Caco-2 (cell line): ENCODE measurements at regions not wholly inside any gene's neighbourhood (a gene's known extent, or its start where the extent isn't known, plus 50 kb on each side); places are given as distances from the start of the nearest gene placed in this dataset.

Experiments used
- BruUV-seq: library from RNA; stranded (reverse); fragments of 400-500 nt; replicated peaks from 2 replicates; lab custom pipeline; 2021; lab: Mats Ljungman, UMichigan
- CTCF ChIA-PET: fragments of 300-600 bp; sonication (Branson Sonifier 250); formaldehyde crosslinking; loops from one replicate; lab custom pipeline; 2022; ENCODE audit warnings: antibody characterized with exemption; lab: Charles Lee
- POLR2A ChIA-PET: fragments of 300-600 bp; sonication (Branson Sonifier 250); formaldehyde crosslinking; loops from one replicate; lab custom pipeline; 2022; ENCODE audit warnings: antibody characterized with exemption; lab: Charles Lee
- DNase-seq, 2 experiments: peaks; one replicate each; pipeline versions ENCODE4 v3.0.0 to v3.0.0-alpha.2; 2020 to 2022
- H3K27me3 ChIP-seq: replicated peaks from 2 replicates; pipeline ENCODE4 v1.6.0; 2011; ENCODE audit warnings: low read length; ENCODE audit not compliant: control insufficient read depth, insufficient read depth
- H3K36me3 ChIP-seq: 2 replicates; pipeline ENCODE4 v1.5.1; 2011; ENCODE audit warnings: low read length; ENCODE audit not compliant: control insufficient read depth, insufficient read depth
- H3K4me1 ChIP-seq: fragments of 250-450 bp; sonication (Bioruptor Pico); 2 replicates; pipeline ENCODE4 v1.5.1; 2020; ENCODE audit warnings: mild to moderate bottlenecking
- H3K4me3 ChIP-seq: 2 replicates; pipeline ENCODE4 v1.5.1; 2011; ENCODE audit warnings: low read depth, mild to moderate bottlenecking, control low read depth, low read length
- H3K9me3 ChIP-seq: fragments of 250-450 bp; sonication (Bioruptor Pico); 2 replicates; pipeline ENCODE4 v1.5.1; 2020; ENCODE audit warnings: mild to moderate bottlenecking, moderate library complexity
- H3K27ac Mint-ChIP-seq: one replicate; pipeline ENCODE4 v1.8.0; 2022; ENCODE audit warnings: mixed read lengths; ENCODE audit not compliant: unreplicated experiment
- H3K27me3 Mint-ChIP-seq: one replicate; pipeline ENCODE4 v1.8.0; 2022; ENCODE audit warnings: mixed read lengths; ENCODE audit not compliant: insufficient read depth, unreplicated experiment
- H3K36me3 Mint-ChIP-seq: one replicate; pipeline ENCODE4 v1.8.0; 2022; ENCODE audit warnings: mild to moderate bottlenecking, mixed read lengths; ENCODE audit not compliant: insufficient read depth, unreplicated experiment
- H3K4me1 Mint-ChIP-seq: one replicate; pipeline ENCODE4 v1.8.0; 2022; ENCODE audit warnings: low read depth, mixed read lengths; ENCODE audit not compliant: unreplicated experiment
- H3K4me3 Mint-ChIP-seq: one replicate; pipeline ENCODE4 v1.8.0; 2022; ENCODE audit warnings: mild to moderate bottlenecking, moderate library complexity, mixed read lengths; ENCODE audit not compliant: unreplicated experiment
- H3K9me3 Mint-ChIP-seq: one replicate; pipeline ENCODE4 v1.8.0; 2022; ENCODE audit warnings: mixed read lengths; ENCODE audit not compliant: unreplicated experiment
- intact Hi-C: fragments of 100-400 bp; cut with micrococcal nuclease; formaldehyde crosslinking; loops from one replicate; pipeline ENCODE4 v1.10.0; 2022; ENCODE audit not compliant: unreplicated experiment
- TF ChIP-seq, protein P1 (sequence below), 2 experiments: fragments of 200-600 bp in 1 of 2; IDR thresholded peaks; 1 replicate in 1 of 2; 2 replicates in 1 of 2; pipeline versions ENCODE4 v1.5.1 to v1.8.0; 2011 to 2022; ENCODE audit warnings: antibody characterized with exemption in 1 of 2, control low read depth in 1 of 2, inconsistent platforms in 1 of 2, low read depth in 1 of 2, low read length in 1 of 2, mild to moderate bottlenecking in 1 of 2, moderate library complexity in 1 of 2; ENCODE audit not compliant: insufficient read depth in 1 of 2, severe bottlenecking in 1 of 2, unreplicated experiment in 1 of 2

DNA sequence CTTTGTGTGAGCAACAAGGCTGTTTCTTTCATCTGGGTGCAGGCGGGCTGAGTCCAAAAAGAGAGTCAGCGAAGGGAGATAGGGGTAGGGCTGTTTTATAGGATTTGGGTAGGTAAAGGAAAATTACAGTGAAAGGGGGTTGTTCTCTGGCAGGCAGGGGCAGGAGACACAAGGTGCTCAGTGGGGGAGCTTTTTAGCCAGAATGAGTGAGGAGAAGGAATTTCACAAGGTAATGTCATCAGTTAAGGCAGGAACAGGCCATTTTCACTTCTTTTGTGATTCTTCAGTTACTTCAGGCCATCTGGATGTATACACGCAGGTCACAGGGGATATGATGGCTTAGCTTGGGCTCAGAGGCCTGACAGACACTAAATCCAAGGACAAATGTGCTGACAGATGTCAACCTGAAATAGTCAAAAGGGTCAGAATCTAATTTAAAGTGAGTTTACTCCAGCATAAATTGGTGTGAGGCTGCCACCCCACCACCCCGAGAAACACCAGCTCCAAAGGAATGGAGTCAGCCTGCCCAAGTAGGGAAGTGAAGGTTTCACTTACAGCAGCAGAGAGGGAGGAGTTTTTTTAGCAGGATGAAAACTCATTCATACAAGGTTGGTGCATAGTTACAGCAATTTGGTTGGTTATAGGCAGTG lies 560.0 kb upstream of the CDH4 start:
- TF ChIP-seq, protein P1, sequence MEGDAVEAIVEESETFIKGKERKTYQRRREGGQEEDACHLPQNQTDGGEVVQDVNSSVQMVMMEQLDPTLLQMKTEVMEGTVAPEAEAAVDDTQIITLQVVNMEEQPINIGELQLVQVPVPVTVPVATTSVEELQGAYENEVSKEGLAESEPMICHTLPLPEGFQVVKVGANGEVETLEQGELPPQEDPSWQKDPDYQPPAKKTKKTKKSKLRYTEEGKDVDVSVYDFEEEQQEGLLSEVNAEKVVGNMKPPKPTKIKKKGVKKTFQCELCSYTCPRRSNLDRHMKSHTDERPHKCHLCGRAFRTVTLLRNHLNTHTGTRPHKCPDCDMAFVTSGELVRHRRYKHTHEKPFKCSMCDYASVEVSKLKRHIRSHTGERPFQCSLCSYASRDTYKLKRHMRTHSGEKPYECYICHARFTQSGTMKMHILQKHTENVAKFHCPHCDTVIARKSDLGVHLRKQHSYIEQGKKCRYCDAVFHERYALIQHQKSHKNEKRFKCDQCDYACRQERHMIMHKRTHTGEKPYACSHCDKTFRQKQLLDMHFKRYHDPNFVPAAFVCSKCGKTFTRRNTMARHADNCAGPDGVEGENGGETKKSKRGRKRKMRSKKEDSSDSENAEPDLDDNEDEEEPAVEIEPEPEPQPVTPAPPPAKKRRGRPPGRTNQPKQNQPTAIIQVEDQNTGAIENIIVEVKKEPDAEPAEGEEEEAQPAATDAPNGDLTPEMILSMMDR (IDR thresholded peaks at IDR 0.05; ENCODE audit: insufficient read depth in 1 of 2, low read depth in 1 of 2, low read length in 1 of 2, severe bottlenecking in 1 of 2, unreplicated experiment in 1 of 2) = no peak
- intact Hi-C loops = loop anchor here (1.0 kb wide), 1 partner anchor 45 kb away; no protein-coding TSS in a partner anchor
- H3K9me3 ChIP-seq = no peaks in the 10 kb centered on the region
- ChIA-PET POLR2A (no interaction called here), CTCF (no interaction called here)
- H3K27me3 ChIP-seq = no peaks in the 10 kb centered on the region; the same call in 1 of the 2 replicates
- Mint-ChIP-seq H3K4me3 (no peak overlapping the region), H3K9me3 (no peaks in the 10 kb centered on the region), H3K27ac (no peak overlapping the region), H3K27me3 (peaks cover 22% of the 10 kb centered on the region), H3K36me3 (no peaks in the 10 kb centered on the region), H3K4me1 (no peaks in the 10 kb centered on the region)
- H3K36me3 ChIP-seq = no peaks in the 10 kb centered on the region
- DNase-seq = no peak
- no TSS peak for BruUV-seq
- H3K4me3 ChIP-seq = no peak overlapping the region
- no peaks in the 10 kb centered on the region for H3K4me1 ChIP-seq

DNA sequence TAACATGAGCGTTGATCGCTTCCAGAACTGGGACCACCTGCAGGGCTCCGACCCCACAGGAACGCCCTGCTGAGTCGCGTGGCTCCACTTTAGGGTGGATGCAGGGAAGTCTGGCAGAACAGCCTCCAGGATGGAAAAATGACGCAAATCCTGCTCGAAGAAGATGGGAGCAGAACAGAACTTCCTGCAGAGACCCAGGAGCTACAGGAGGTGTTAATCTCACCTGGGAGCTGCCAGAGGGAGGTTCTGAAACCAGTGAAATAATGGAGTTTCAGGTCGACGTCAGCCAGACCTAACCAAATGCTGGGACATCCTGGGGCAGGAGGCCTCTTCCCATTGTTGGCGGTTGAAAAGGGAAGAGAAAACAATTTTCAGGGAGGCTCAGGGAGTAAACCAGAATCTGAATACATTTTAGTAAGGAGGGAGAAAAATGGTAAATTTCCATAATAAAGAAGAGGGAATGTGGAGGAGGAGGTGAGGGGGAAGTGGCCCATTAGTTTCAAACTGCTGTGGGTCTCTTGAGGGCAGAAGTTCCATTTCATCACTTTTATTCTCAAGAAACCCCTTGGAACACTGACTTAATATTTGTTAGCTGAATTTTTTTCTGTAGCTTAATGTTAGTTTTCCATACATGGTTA lies 558.4 kb upstream of the CDH4 start:
- no peak for DNase-seq
- Histone ChIP-seq H3K36me3 (no peaks in the 10 kb centered on the region), H3K9me3 (no peaks in the 10 kb centered on the region), H3K4me1 (no peaks in the 10 kb centered on the region), H3K4me3 (no peak overlapping the region), H3K27me3 (no peaks in the 10 kb centered on the region)
- no TSS peak for BruUV-seq
- TF ChIP-seq, protein P1 (IDR thresholded peaks at IDR 0.05; ENCODE audit: insufficient read depth in 1 of 2, low read depth in 1 of 2, low read length in 1 of 2, severe bottlenecking in 1 of 2, unreplicated experiment in 1 of 2) = no peak
- intact Hi-C loops = no loop called here
- Mint-ChIP-seq H3K4me1 (no peaks in the 10 kb centered on the region), H3K4me3 (no peak overlapping the region), H3K27me3 (peaks cover 17% of the 10 kb centered on the region), H3K9me3 (peaks cover 12% of the 10 kb centered on the region), H3K36me3 (no peaks in the 10 kb centered on the region), H3K27ac (no peak overlapping the region)
- ChIA-PET CTCF (no interaction called here), POLR2A (no interaction called here)

DNA sequence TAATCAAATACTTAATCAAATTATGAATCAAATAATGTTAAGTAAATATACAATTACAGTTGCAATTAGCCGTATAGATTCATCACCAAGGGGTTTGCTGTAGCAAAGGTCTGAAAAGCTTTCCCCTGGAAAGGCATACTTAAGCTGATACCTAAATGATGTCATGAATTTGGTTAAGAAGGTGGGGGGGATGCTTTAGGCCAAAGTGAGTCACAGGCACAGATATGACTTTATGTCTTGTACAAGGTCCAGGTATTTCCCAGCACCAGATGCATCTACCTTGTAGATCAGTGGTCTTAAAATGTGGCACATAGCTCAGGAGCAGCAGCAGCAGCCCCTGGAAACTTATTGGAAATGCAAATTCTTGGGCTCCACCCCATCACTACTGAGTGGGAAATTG lies 557.3 kb upstream of the CDH4 start:
- intact Hi-C loops = no loop called here
- no peaks in the 10 kb centered on the region for H3K4me1 Mint-ChIP-seq
- H3K27ac Mint-ChIP-seq = no peak overlapping the region
- ChIA-PET POLR2A (no interaction called here), CTCF (no interaction called here)
- BruUV-seq = no TSS peak
- TF ChIP-seq, protein P1 (IDR thresholded peaks at IDR 0.05; ENCODE audit: insufficient read depth in 1 of 2, low read depth in 1 of 2, low read length in 1 of 2, severe bottlenecking in 1 of 2, unreplicated experiment in 1 of 2) = no peak
- DNase-seq = no peak
- Histone ChIP-seq H3K4me1 (no peaks in the 10 kb centered on the region), H3K4me3 (no peak overlapping the region), H3K27me3 (no peaks in the 10 kb centered on the region), H3K9me3 (no peaks in the 10 kb centered on the region), H3K36me3 (no peaks in the 10 kb centered on the region)
- H3K9me3 Mint-ChIP-seq = peaks cover 14% of the 10 kb centered on the region
- peaks cover 17% of the 10 kb centered on the region for H3K27me3 Mint-ChIP-seq
- H3K4me3 Mint-ChIP-seq = no peak overlapping the region
- no peaks in the 10 kb centered on the region for H3K36me3 Mint-ChIP-seq
